ENCODE measurements at regions not wholly inside any gene's neighbourhood (a gene's known extent, or its start where the extent isn't known, plus 50 kb on each side); places are given as distances from the start of the nearest gene placed in this dataset.

- TF ChIP-seq CTCF (conservative IDR thresholded peaks at IDR 0.05; ENCODE audit: low read depth, low read length) (no peak), EZH2 (IDR thresholded peaks at IDR 0.05; ENCODE audit: low read length, unreplicated experiment) (no peak)
These were observed 144.6 kb upstream of the IRX6 start for GRCh38 chr16:55179411-55179810.
